HCT116 (cell line): ENCODE measurements at regions not wholly inside any gene's neighbourhood (a gene's known extent, or its start where the extent isn't known, plus 50 kb on each side); places are given as distances from the start of the nearest gene placed in this dataset.

Experiments
- ATAC-seq: fragments of 200-7000 bp; cut with Tn5 transposase; 2 replicates; pipeline ENCODE4 v1.9.1; 2020; ENCODE audit warnings: mild to moderate bottlenecking, moderate library complexity
- BruUV-seq: library from RNA; stranded (reverse); fragments of 400-500 nt; replicated peaks from 2 replicates; lab custom pipeline; 2021; lab: Mats Ljungman, UMichigan
- CTCF ChIA-PET: fragments of 300-600 bp; sonication (Branson Sonifier 250); formaldehyde crosslinking; loops from one replicate; lab custom pipeline; 2021; ENCODE audit warnings: antibody characterized with exemption; lab: Charles Lee
- POLR2A ChIA-PET: fragments of 300-600, 350-600 bp; sonication (Branson Sonifier 250); formaldehyde crosslinking; loops from one replicate; lab custom pipeline; 2021; ENCODE audit warnings: antibody characterized with exemption; lab: Charles Lee
- RAD21 ChIA-PET, 2 experiments: fragments of 300-600 bp; sonication (Branson Sonifier 250); formaldehyde crosslinking; loops; one replicate each; lab custom pipeline; 2023; ENCODE audit warnings: low total read pairs in 2 of 2; ENCODE audit not compliant: uncharacterized antibody in 2 of 2, unreplicated experiment in 2 of 2, low non-redundant PET in 1 of 2; lab: Charles Lee
- DNase-seq: peaks from one replicate; pipeline ENCODE4 v3.0.0-alpha.2; 2010; ENCODE audit warnings: low read depth, low spot score
- H2AFZ ChIP-seq: fragments of 200-600 bp; shearing (Covaris generic), sonication (generic); 2 replicates; pipeline ENCODE4 v1.6.1; 2017; ENCODE audit warnings: low read depth, mixed run types, mixed read lengths, antibody characterized with exemption, low read length; ENCODE audit not compliant: poor library complexity, severe bottlenecking
- H3K27ac ChIP-seq: 2 replicates; pipeline ENCODE4 v1.5.1; 2012; ENCODE audit warnings: low read depth, low read length
- H3K27me3 ChIP-seq: fragments of 200-600 bp; sonication (generic); 2 replicates; pipeline ENCODE4 v1.6.1; 2016; ENCODE audit warnings: mixed run types, low read length, mixed read lengths; ENCODE audit not compliant: insufficient read depth
- H3K36me3 ChIP-seq, 2 experiments: fragments of 200-500 bp in 1 of 2; fragments of 200-600 bp in 1 of 2; sonication (Bioruptor generic) in 1 of 2; sonication (generic) in 1 of 2; 2 replicates each; pipeline versions ENCODE4 v1.5.1 to v1.6.1; 2014 to 2016; ENCODE audit warnings: low read length in 2 of 2, inconsistent platforms in 1 of 2, mixed read lengths in 1 of 2, mixed run types in 1 of 2; ENCODE audit not compliant: insufficient read depth in 2 of 2, control insufficient read depth in 1 of 2
- H3K4me1 ChIP-seq, 2 experiments: fragments of 200-600 bp in 1 of 2; sonication (generic) in 1 of 2; 2 replicates each; pipeline versions ENCODE4 v1.5.1 to v1.6.1; 2012 to 2017; ENCODE audit warnings: low read length in 2 of 2, inconsistent platforms in 1 of 2, mild to moderate bottlenecking in 1 of 2, mixed read lengths in 1 of 2, mixed run types in 1 of 2, moderate library complexity in 1 of 2; ENCODE audit not compliant: insufficient read depth in 2 of 2, control insufficient read depth in 1 of 2
- H3K4me2 ChIP-seq: fragments of 200-600 bp; sonication (generic); 2 replicates; pipeline ENCODE4 v1.6.1; 2017; ENCODE audit warnings: mixed run types, low read length, mixed read lengths
- H3K4me3 ChIP-seq, 2 experiments: fragments of 200-600 bp in 1 of 2; sonication (generic) in 1 of 2; replicated peaks in 1 of 2; 2 replicates each; pipeline ENCODE4 v1.5.1; 2011 to 2016; ENCODE audit warnings: low read length in 2 of 2, control low read depth in 1 of 2, low read depth in 1 of 2, mild to moderate bottlenecking in 1 of 2, mixed read lengths in 1 of 2, mixed run types in 1 of 2
- H3K79me2 ChIP-seq: fragments of 200-600 bp; sonication (generic); 2 replicates; pipeline ENCODE4 v1.6.1; 2017; ENCODE audit warnings: mild to moderate bottlenecking, mixed run types, low read length, moderate library complexity, mixed read lengths; ENCODE audit not compliant: insufficient read depth
- H3K9ac ChIP-seq: fragments of 200-600 bp; sonication (generic); 2 replicates; pipeline ENCODE4 v1.6.1; 2016; ENCODE audit warnings: low read length, mixed read lengths
- H3K9me2 ChIP-seq: fragments of 200-600 bp; sonication (generic), shearing (Covaris generic); 2 replicates; pipeline ENCODE4 v1.6.1; 2017; ENCODE audit warnings: mixed run types, mild to moderate bottlenecking, moderate library complexity; ENCODE audit not compliant: insufficient read depth
- H3K9me3 ChIP-seq, 2 experiments: fragments of 200-500 bp in 1 of 2; fragments of 200-600 bp in 1 of 2; sonication (Bioruptor generic) in 1 of 2; sonication (generic) in 1 of 2; 2 replicates each; pipeline ENCODE4 v1.6.1; 2014 to 2017; ENCODE audit warnings: low read length in 2 of 2, mixed read lengths in 2 of 2, inconsistent platforms in 1 of 2, low read depth in 1 of 2, mild to moderate bottlenecking in 1 of 2, mixed run types in 1 of 2, moderate library complexity in 1 of 2; ENCODE audit not compliant: control insufficient read depth in 1 of 2, insufficient read depth in 1 of 2
- H4K20me1 ChIP-seq: fragments of 200-600 bp; sonication (generic), shearing (Covaris generic); 2 replicates; pipeline ENCODE4 v1.6.1; 2017; ENCODE audit warnings: mixed run types, mild to moderate bottlenecking, moderate library complexity; ENCODE audit not compliant: insufficient read depth
- CBX3 ChIP-seq: IDR thresholded peaks from 2 replicates; pipeline ENCODE4 v1.6.1; 2012; ENCODE audit warnings: low read depth
- CEBPB ChIP-seq: IDR thresholded peaks from 2 replicates; pipeline ENCODE4 v1.6.1; 2012; ENCODE audit warnings: low read depth
- ELF1 ChIP-seq: IDR thresholded peaks from 2 replicates; pipeline ENCODE4 v1.6.1; 2012; ENCODE audit warnings: low read depth, borderline replicate concordance
- EZH2 ChIP-seq: fragments of 200-600 bp; sonication (generic); IDR thresholded peaks from 2 replicates; pipeline ENCODE4 v1.6.1; 2017; ENCODE audit warnings: antibody characterized with exemption, mixed run types
- EZH2phosphoT487 ChIP-seq: fragments of 200-600 bp; IDR thresholded peaks from 2 replicates; pipeline ENCODE4 v1.6.1; 2018; ENCODE audit warnings: antibody characterized with exemption, borderline replicate concordance
- JUND ChIP-seq: IDR thresholded peaks from 2 replicates; pipeline ENCODE4 v1.6.1; 2012
- POLR2A ChIP-seq: IDR thresholded peaks from 2 replicates; pipeline ENCODE4 v1.7.0; 2011; ENCODE audit warnings: borderline replicate concordance; ENCODE audit not compliant: insufficient read depth, insufficient read length; ENCODE audit errors: extremely low read depth
- POLR2AphosphoS5 ChIP-seq: IDR thresholded peaks from 2 replicates; pipeline ENCODE4 v1.6.1; 2011; ENCODE audit warnings: mild to moderate bottlenecking, low read depth, low read length, moderate library complexity
- RAD21 ChIP-seq: IDR thresholded peaks from 2 replicates; pipeline ENCODE4 v1.6.1; 2012; ENCODE audit warnings: low read depth, mild to moderate bottlenecking
- SIN3A ChIP-seq: IDR thresholded peaks from 2 replicates; pipeline ENCODE4 v1.6.1; 2012; ENCODE audit warnings: low read depth
- SP1 ChIP-seq: IDR thresholded peaks from 2 replicates; pipeline ENCODE4 v1.6.1; 2012; ENCODE audit warnings: low read depth
- SRF ChIP-seq: IDR thresholded peaks from 2 replicates; pipeline ENCODE4 v1.6.1; 2012; ENCODE audit warnings: low read depth
- TCF7L2 ChIP-seq: IDR thresholded peaks from 2 replicates; pipeline ENCODE4 v1.7.0; 2011; ENCODE audit warnings: borderline replicate concordance, inconsistent platforms; ENCODE audit not compliant: insufficient read depth, insufficient read length; ENCODE audit errors: extremely low read depth
- ZNF274 ChIP-seq: fragments of 200-500 bp; sonication (Bioruptor generic); IDR thresholded peaks from 2 replicates; pipeline ENCODE4 v1.6.1; 2014; ENCODE audit warnings: mild to moderate bottlenecking, low read depth, low read length, inconsistent platforms
- intact Hi-C: fragments of 100-400 bp; cut with micrococcal nuclease; formaldehyde crosslinking; loops from 2 replicates; pipeline ENCODE4 v1.10.0; 2022
- TF ChIP-seq, protein P1 (sequence below): IDR thresholded peaks from 2 replicates; pipeline ENCODE4 v1.6.1; 2012
- TF ChIP-seq, protein P2 (sequence below): IDR thresholded peaks from 2 replicates; pipeline ENCODE4 v1.6.1; 2011; ENCODE audit warnings: mild to moderate bottlenecking, low read length, moderate library complexity; ENCODE audit not compliant: insufficient replicate concordance; ENCODE audit errors: extremely low read depth
- TF ChIP-seq, protein P3 (sequence below): IDR thresholded peaks from 2 replicates; pipeline ENCODE4 v1.6.1; 2012; ENCODE audit warnings: low read depth
- TF ChIP-seq, protein P4 (sequence below): IDR thresholded peaks from 2 replicates; pipeline ENCODE4 v1.6.1; 2012

DNA sequence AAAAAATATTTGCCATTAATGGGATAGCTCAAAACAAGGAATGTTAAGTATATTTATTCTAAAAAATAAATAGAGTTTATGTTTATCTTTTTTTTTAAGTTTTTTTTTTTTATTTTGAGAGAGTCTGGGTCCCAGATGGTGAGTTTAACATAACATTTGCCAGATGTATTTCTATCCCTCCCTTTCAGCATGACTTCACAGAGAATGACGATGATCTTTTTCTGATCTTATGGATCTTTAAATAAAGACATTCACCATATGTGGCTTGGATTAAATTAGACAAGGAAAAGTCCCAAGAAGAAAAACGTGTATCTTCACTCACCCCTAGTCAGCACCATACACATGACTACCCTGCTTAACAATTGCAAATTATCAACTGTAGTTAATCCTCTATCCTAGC is 839.8 kb upstream of the CNTN5 start:
- ChIA-PET POLR2A (no interaction called here), RAD21 (no interaction called here), CTCF (no interaction called here)
- intact Hi-C loops = no loop called here
- H3K9ac ChIP-seq = no peak overlapping the region
- ATAC-seq (no peak), DNase-seq (no peak)
- H3K27ac ChIP-seq = no peak overlapping the region
- H3K36me3 ChIP-seq = no peaks in the 10 kb centered on the region
- H3K27me3 ChIP-seq = no peaks in the 10 kb centered on the region
- no peaks in the 10 kb centered on the region for H4K20me1 ChIP-seq
- no peaks in the 10 kb centered on the region for H3K79me2 ChIP-seq
- H3K4me1 ChIP-seq = no peaks in the 10 kb centered on the region
- H3K4me2 ChIP-seq = no peak overlapping the region
- no peak overlapping the region for H2AFZ ChIP-seq
- no TSS peak for BruUV-seq
- H3K9me2 ChIP-seq = no peaks in the 10 kb centered on the region
- TF ChIP-seq POLR2AphosphoS5 = no peak
- TF ChIP-seq, protein P1, sequence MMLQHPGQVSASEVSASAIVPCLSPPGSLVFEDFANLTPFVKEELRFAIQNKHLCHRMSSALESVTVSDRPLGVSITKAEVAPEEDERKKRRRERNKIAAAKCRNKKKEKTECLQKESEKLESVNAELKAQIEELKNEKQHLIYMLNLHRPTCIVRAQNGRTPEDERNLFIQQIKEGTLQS = no peak
- TF ChIP-seq, protein P2, sequence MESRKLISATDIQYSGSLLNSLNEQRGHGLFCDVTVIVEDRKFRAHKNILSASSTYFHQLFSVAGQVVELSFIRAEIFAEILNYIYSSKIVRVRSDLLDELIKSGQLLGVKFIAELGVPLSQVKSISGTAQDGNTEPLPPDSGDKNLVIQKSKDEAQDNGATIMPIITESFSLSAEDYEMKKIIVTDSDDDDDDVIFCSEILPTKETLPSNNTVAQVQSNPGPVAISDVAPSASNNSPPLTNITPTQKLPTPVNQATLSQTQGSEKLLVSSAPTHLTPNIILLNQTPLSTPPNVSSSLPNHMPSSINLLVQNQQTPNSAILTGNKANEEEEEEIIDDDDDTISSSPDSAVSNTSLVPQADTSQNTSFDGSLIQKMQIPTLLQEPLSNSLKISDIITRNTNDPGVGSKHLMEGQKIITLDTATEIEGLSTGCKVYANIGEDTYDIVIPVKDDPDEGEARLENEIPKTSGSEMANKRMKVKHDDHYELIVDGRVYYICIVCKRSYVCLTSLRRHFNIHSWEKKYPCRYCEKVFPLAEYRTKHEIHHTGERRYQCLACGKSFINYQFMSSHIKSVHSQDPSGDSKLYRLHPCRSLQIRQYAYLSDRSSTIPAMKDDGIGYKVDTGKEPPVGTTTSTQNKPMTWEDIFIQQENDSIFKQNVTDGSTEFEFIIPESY = no peak
- TF ChIP-seq RAD21 = no peak
- TF ChIP-seq POLR2A = no peak
- no peak for TF ChIP-seq SRF
- TF ChIP-seq SP1 = no peak
- TF ChIP-seq CEBPB = no peak
- no peak for TF ChIP-seq JUND
- no peak for TF ChIP-seq CBX3
- TF ChIP-seq TCF7L2 = no peak
- no peak for TF ChIP-seq SIN3A
- no peak for TF ChIP-seq ELF1
- no peak for TF ChIP-seq EZH2
- no peak for TF ChIP-seq ZNF274
- TF ChIP-seq, protein P3, sequence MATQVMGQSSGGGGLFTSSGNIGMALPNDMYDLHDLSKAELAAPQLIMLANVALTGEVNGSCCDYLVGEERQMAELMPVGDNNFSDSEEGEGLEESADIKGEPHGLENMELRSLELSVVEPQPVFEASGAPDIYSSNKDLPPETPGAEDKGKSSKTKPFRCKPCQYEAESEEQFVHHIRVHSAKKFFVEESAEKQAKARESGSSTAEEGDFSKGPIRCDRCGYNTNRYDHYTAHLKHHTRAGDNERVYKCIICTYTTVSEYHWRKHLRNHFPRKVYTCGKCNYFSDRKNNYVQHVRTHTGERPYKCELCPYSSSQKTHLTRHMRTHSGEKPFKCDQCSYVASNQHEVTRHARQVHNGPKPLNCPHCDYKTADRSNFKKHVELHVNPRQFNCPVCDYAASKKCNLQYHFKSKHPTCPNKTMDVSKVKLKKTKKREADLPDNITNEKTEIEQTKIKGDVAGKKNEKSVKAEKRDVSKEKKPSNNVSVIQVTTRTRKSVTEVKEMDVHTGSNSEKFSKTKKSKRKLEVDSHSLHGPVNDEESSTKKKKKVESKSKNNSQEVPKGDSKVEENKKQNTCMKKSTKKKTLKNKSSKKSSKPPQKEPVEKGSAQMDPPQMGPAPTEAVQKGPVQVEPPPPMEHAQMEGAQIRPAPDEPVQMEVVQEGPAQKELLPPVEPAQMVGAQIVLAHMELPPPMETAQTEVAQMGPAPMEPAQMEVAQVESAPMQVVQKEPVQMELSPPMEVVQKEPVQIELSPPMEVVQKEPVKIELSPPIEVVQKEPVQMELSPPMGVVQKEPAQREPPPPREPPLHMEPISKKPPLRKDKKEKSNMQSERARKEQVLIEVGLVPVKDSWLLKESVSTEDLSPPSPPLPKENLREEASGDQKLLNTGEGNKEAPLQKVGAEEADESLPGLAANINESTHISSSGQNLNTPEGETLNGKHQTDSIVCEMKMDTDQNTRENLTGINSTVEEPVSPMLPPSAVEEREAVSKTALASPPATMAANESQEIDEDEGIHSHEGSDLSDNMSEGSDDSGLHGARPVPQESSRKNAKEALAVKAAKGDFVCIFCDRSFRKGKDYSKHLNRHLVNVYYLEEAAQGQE = no peak
- TF ChIP-seq, protein P4, sequence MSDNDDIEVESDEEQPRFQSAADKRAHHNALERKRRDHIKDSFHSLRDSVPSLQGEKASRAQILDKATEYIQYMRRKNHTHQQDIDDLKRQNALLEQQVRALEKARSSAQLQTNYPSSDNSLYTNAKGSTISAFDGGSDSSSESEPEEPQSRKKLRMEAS = no peak
- no peak for TF ChIP-seq EZH2phosphoT487
- H3K9me3 ChIP-seq = peaks cover 0 to 6% of the 10 kb centered on the region in 2 experiments; a peak in 2 of 4 replicates
- no peak overlapping the region for H3K4me3 ChIP-seq
